Thymus (tissue), 11 donors: ENCODE measurements at regions not wholly inside any gene's neighbourhood (a gene's known extent, or its start where the extent isn't known, plus 50 kb on each side); places are given as distances from the start of the nearest gene placed in this dataset.

Source experiments
- DNase-seq, 9 donors: peaks; one replicate each; pipeline ENCODE4 v3.0.0-alpha.2; 2013; ENCODE audit warnings: low spot score in 9 of 9, low read depth in 6 of 9, missing footprints in 1 of 9
- H3K27ac ChIP-seq, 2 donors: one replicate each; pipeline ENCODE4 v1.5.1; 2013; ENCODE audit warnings: control low read depth in 1 of 2, low read depth in 1 of 2, low read length in 1 of 2, mild to moderate bottlenecking in 1 of 2, moderate library complexity in 1 of 2
- H3K27me3 ChIP-seq, 2 donors: one replicate each; pipeline ENCODE4 v1.5.1; 2013; ENCODE audit warnings: low read length in 1 of 2; ENCODE audit not compliant: control insufficient read depth in 2 of 2, insufficient read depth in 1 of 2
- H3K36me3 ChIP-seq, 2 donors: one replicate each; pipeline ENCODE4 v1.5.1; 2013; ENCODE audit warnings: low read length in 1 of 2, mild to moderate bottlenecking in 1 of 2, moderate library complexity in 1 of 2; ENCODE audit not compliant: control insufficient read depth in 2 of 2, insufficient read depth in 2 of 2
- H3K4me1 ChIP-seq, 2 donors: one replicate each; pipeline ENCODE4 v1.5.1; 2013; ENCODE audit warnings: low read length in 2 of 2; ENCODE audit not compliant: control insufficient read depth in 2 of 2, insufficient read depth in 2 of 2
- H3K4me3 ChIP-seq, 2 donors: one replicate each; pipeline ENCODE4 v1.5.1; 2013; ENCODE audit warnings: low read length in 2 of 2, control low read depth in 1 of 2, mild to moderate bottlenecking in 1 of 2
- H3K9me3 ChIP-seq, 2 donors: one replicate each; pipeline ENCODE4 v1.5.1; 2013; ENCODE audit warnings: low read length in 1 of 2, mild to moderate bottlenecking in 1 of 2; ENCODE audit not compliant: control insufficient read depth in 2 of 2, insufficient read depth in 1 of 2
- WGBS: extraction: QIAGEN DNeasy Blood & Tissue Kit; methylation state at CpG from one replicate; pipeline ENCODE4 v1.1.7; 2013; 5-methylcytosine and 5-hydroxymethylcytosine counted together
- donor health status: healthy.

DNA sequence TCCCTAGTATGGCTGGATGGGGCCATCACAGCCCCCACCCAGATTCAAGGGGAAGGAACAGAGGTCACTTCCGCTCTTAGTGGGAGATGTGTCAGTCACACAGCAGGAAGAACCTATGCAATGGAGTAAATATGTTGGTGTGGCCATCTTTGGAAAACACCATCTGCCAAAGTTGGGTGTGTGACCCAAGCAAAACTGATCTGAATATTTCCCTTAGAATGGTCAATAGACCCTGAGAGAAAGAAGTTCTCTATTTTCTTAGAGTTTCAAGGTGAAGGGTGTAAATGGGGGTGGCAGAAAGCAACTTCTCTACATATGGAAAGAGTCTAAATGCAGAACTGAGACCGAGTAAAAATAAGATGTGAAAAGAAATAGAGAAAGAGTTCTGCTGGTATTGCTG, 212.7 kb downstream of the ESM1 start:
- Histone ChIP-seq H3K4me1 (no peaks in the 10 kb centered on the region), H3K4me3 (no peak overlapping the region), H3K27me3 (no peaks in the 10 kb centered on the region), H3K9me3 (no peaks in the 10 kb centered on the region), H3K27ac (no peak overlapping the region), H3K36me3 (no peaks in the 10 kb centered on the region)
- no peak for DNase-seq
- 98% methylated on average over 2 of the region's 2 CpGs for WGBS

DNA sequence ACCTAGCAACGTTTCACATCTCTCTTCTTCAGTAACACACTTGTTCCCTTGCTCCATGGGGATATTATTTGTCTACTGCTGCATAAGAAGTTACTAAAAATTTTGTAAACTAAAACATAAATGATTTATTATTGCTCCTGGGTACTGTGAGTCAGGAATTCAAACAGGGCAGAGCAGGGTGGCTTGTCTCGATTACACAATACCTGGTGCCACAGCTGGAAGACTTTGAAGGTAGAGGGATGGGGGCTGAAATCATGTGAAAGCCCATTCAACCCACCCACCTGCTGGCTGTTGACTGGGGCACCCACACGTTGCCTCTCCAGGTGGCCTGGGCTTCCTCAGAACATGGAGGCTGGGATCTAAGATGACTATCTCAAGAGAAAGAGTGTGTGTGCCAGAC, 213.2 kb downstream of the ESM1 start:
- H3K27ac ChIP-seq = no peak overlapping the region
- H3K4me1 ChIP-seq = no peaks in the 10 kb centered on the region
- no peak overlapping the region for H3K4me3 ChIP-seq
- no peaks in the 10 kb centered on the region for H3K9me3 ChIP-seq
- 81% methylated on average over 3 of the region's 3 CpGs for WGBS
- H3K27me3 ChIP-seq = no peaks in the 10 kb centered on the region
- no peak for DNase-seq
- H3K36me3 ChIP-seq = no peaks in the 10 kb centered on the region

DNA sequence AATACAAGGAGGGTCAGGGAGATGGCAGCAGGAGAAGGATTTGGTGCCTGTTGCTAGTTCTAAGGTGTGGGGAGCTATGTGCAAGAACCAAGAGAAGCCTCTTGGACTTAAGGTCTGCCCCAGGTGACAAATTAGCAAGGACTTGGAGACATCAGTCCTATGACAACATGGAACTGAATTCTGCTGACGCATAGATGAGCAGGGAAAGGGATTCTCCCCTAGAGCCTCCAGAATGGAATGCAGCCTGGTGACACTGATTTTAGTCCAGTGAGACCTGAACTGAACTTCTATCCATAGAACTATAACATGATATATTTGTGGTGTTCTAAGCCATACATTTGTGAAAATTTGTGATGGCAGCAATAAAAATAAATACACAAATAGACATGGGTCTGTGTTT, 215.6 kb downstream of the ESM1 start:
- Histone ChIP-seq H3K4me3 (no peak overlapping the region), H3K36me3 (no peaks in the 10 kb centered on the region), H3K9me3 (no peaks in the 10 kb centered on the region), H3K27ac (no peak overlapping the region), H3K4me1 (no peaks in the 10 kb centered on the region), H3K27me3 (no peaks in the 10 kb centered on the region)
- no peak for DNase-seq
- 96% methylated on average over 1 of the region's 1 CpG for WGBS

DNA sequence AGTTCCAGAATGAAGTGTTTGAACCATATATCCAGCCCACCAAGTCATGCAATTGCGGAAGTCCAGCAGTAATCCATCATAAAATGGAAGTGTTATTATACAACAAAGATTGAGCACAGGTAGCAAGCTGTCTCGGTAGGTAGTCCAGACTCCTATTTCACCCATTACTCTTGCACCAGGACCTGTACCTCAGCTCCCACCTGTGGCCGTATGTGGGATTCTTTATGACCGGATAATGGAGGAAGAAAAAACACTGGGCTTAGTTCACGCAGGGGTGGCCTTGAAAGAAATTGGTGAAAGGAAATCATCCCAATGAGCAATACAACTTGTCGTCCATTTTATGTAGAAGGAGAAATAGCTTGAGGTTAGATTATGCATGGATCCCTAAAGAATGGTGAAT, 216.3 kb downstream of the ESM1 start:
- WGBS = 97% methylated on average over 6 of the region's 6 CpGs
- Histone ChIP-seq H3K36me3 (no peaks in the 10 kb centered on the region), H3K27ac (no peak overlapping the region), H3K27me3 (no peaks in the 10 kb centered on the region), H3K4me3 (no peak overlapping the region), H3K9me3 (no peaks in the 10 kb centered on the region), H3K4me1 (no peaks in the 10 kb centered on the region)
- no peak for DNase-seq

DNA sequence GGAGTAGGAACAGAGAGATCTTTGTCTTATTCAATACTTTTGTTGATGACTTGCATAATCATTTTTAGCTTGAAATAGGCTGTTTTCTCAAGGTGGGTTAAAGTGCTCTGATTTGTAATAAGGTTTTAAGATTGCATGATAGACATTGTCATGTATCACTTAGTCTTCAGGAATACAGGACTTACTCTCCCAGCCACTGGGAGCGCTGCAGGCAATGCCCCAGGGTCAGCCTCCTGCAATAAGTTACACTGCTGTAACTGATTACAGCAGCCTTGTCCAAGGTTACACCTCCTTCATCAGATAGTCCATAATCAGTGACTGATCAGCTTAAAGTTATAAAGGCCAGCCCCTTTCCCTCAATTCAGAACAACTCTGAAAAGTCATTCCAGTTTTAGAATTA, 218.6 kb downstream of the ESM1 start:
- 51% methylated on average over 1 of the region's 1 CpG for WGBS
- H3K4me1 ChIP-seq = no peaks in the 10 kb centered on the region
- no peak overlapping the region for H3K4me3 ChIP-seq
- H3K27me3 ChIP-seq = no peaks in the 10 kb centered on the region
- DNase-seq = no peak
- H3K27ac ChIP-seq = no peak overlapping the region
- no peaks in the 10 kb centered on the region for H3K9me3 ChIP-seq
- no peaks in the 10 kb centered on the region for H3K36me3 ChIP-seq

DNA sequence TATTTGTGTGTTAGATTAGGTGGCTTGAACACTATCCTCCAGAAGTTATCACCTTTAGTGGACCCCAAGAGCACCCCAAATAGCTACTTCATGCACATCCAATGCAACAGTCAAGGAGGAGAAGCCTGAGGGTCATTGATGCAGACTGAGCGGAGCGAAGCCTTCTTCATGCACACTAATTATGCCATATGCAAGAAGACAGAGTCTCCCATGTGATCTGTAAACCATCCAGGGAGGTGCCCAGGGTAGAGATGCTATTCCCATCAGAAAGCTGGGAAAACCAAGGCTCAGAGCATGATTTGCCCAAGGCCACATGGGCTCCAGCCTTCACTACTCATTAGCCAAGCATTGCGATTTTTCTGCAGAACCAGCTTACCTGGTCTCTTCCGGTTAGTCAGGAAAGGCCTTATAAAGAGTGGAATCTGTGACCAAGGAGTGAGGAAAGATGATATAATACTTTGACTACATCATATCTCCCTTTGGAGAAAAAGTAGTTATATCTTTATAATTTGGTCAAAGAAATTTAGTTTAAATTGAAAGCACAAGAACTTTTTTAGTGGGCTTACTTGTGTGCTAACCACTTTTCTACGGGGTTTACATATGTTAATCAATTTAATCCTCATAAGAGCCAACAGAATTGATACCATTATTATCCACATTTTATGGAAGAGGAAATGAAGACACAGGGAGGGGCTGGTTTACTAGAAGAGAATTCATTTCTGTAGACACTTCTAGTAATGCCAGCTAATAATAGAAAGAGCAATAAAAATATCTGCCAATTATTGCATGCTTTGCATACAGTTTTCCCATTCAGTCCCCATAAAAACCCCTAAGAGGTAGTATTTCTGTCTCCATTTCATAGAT, 220.0 kb downstream of the ESM1 start:
- no peaks in the 10 kb centered on the region for H3K36me3 ChIP-seq
- no peaks in the 10 kb centered on the region for H3K9me3 ChIP-seq
- no peak for DNase-seq
- no peak overlapping the region for H3K4me3 ChIP-seq
- no peak overlapping the region for H3K27ac ChIP-seq
- H3K27me3 ChIP-seq = no peaks in the 10 kb centered on the region
- WGBS = 99% methylated on average over 5 of the region's 5 CpGs
- no peaks in the 10 kb centered on the region for H3K4me1 ChIP-seq

DNA sequence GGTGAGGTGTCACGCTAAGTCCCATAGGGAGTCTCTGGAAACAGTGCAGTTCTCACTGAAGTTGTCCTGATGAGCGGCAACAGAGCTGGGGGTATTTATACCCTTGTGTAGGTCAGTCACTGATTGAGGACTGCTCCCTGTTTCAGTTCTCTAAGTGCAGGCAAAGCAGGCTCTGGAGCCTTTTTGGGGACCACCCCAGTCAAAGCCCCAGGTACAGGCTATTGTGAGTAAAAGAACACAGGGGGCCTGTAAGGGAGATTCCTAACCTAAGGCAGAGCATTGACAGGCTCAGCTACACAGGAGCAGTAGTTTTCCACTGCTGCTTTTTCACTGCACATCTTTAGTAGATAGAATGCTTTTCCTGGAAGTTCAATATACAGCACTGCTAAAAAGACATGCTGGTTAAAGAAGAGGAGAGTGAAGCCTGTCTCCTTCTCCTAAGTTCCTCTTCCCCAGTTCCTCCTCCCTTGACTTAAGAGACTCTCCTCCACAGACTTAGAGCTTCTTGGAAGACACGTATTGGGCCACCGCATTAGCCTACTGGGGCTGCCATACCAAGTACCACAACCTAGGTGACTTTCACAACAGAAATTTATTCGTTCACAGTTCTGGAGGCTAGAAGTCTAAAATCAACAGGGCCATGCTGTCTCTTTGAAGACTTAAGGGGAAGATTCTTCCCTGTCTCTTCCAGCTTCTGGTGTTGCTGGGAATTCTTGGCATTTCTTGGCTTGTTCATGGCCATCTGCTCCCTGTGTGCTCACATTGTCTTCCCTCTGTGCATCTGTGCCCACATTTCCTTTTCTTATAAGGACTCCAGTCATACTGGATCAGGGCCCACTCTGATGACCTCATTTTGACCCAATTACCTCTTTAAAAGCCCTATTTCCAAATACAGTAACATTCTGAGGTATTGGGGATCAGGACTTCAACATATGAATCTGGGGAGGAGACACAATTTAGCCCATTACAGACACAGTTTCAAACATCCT, 221.0 kb downstream of the ESM1 start:
- H3K4me1 ChIP-seq = no peaks in the 10 kb centered on the region
- no peak overlapping the region for H3K4me3 ChIP-seq
- H3K27me3 ChIP-seq = no peaks in the 10 kb centered on the region
- WGBS = 95% methylated on average over 5 of the region's 5 CpGs
- no peak for DNase-seq
- H3K36me3 ChIP-seq = no peaks in the 10 kb centered on the region
- no peak overlapping the region for H3K27ac ChIP-seq
- no peaks in the 10 kb centered on the region for H3K9me3 ChIP-seq

DNA sequence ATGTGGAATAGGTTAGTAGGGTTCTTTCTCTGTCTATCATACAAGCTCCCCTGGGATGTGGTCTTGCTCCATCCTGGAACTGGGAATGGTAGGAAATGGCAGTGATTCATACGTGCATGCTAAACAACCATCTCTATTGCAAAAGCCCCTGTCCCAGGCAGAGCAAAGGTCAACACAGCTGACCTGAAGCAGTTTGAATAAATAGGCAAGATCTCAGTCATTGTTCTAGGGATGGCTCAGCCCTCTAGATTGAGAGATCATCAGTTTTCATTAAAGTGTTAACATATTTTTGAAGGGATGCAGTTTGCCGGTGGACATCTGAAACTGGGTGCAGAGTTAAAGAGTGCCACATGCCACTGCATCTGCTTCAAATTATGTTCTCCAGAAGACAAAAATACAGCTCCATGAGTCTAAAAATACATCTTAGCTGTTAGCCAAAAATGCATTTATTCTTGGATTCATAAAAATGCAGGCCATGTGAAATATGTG, 224.1 kb downstream of the ESM1 start:
- Histone ChIP-seq H3K27me3 (no peaks in the 10 kb centered on the region), H3K36me3 (no peaks in the 10 kb centered on the region), H3K9me3 (no peaks in the 10 kb centered on the region), H3K27ac (no peak overlapping the region), H3K4me3 (no peak overlapping the region), H3K4me1 (no peaks in the 10 kb centered on the region)
- DNase-seq = no peak
- 96% methylated on average over 2 of the region's 2 CpGs for WGBS
